Uterus (tissue), 2 donors: ENCODE measurements at regions not wholly inside any gene's neighbourhood (a gene's known extent, or its start where the extent isn't known, plus 50 kb on each side); places are given as distances from the start of the nearest gene placed in this dataset.

Source experiments
- POLR2A ChIP-seq, 2 donors: fragments of 450-650 bp; IDR thresholded peaks; one replicate each; pipeline ENCODE4 v1.6.1; 2016; ENCODE audit warnings: antibody characterized with exemption in 2 of 2, mild to moderate bottlenecking in 1 of 2, moderate library complexity in 1 of 2
- TF ChIP-seq, protein P1 (sequence below), 4 experiments: fragments of 200-600 bp in 2 of 4; fragments of 450-650 bp in 2 of 4; sonication (generic) in 2 of 4; IDR thresholded peaks; one replicate each; pipeline ENCODE4 v1.5.1; 2016 to 2019; ENCODE audit warnings: antibody characterized with exemption in 4 of 4, mild to moderate bottlenecking in 2 of 4, moderate library complexity in 1 of 4

DNA sequence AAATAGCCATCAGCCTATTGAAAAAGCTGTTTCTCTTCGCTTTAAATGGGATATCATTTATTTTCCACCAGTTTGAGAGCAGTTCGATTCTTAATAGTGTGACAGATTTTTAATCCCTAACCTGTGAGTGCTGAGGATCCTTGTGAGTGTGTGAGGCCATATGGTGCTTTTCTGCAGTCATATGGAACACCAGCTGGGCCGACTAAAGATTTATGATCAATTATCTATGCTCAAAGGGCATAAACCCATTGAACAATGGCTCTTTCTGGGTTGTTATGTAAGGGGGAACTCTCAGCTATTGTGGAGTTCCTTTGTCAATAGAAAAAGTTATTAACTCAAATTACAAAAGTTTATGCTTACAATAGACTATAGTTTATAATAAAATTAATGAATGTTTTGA, 1003.6 kb downstream of the FAT4 start:
- no peak for TF ChIP-seq POLR2A (IDR thresholded peaks at IDR 0.05)
- TF ChIP-seq, protein P1, sequence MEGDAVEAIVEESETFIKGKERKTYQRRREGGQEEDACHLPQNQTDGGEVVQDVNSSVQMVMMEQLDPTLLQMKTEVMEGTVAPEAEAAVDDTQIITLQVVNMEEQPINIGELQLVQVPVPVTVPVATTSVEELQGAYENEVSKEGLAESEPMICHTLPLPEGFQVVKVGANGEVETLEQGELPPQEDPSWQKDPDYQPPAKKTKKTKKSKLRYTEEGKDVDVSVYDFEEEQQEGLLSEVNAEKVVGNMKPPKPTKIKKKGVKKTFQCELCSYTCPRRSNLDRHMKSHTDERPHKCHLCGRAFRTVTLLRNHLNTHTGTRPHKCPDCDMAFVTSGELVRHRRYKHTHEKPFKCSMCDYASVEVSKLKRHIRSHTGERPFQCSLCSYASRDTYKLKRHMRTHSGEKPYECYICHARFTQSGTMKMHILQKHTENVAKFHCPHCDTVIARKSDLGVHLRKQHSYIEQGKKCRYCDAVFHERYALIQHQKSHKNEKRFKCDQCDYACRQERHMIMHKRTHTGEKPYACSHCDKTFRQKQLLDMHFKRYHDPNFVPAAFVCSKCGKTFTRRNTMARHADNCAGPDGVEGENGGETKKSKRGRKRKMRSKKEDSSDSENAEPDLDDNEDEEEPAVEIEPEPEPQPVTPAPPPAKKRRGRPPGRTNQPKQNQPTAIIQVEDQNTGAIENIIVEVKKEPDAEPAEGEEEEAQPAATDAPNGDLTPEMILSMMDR (IDR thresholded peaks at IDR 0.05), result no peak
